ENCODE measurements at regions not wholly inside any gene's neighbourhood (a gene's known extent, or its start where the extent isn't known, plus 50 kb on each side); places are given as distances from the start of the nearest gene placed in this dataset.

GRCh38 chr21:21734088-21734487 lies 735.9 kb downstream of the NCAM2 start:
- no peak for TF ChIP-seq CTCF (IDR thresholded peaks at IDR 0.05; ENCODE audit: insufficient read depth, low read depth, low read length)
- TF ChIP-seq EZH2 (IDR thresholded peaks at IDR 0.05; ENCODE audit: insufficient read depth, low read length) = no peak

All from astrocyte (in vitro differentiated cells and primary cell).